ENCODE measurements at regions not wholly inside any gene's neighbourhood (a gene's known extent, or its start where the extent isn't known, plus 50 kb on each side); places are given as distances from the start of the nearest gene placed in this dataset.

DNA sequence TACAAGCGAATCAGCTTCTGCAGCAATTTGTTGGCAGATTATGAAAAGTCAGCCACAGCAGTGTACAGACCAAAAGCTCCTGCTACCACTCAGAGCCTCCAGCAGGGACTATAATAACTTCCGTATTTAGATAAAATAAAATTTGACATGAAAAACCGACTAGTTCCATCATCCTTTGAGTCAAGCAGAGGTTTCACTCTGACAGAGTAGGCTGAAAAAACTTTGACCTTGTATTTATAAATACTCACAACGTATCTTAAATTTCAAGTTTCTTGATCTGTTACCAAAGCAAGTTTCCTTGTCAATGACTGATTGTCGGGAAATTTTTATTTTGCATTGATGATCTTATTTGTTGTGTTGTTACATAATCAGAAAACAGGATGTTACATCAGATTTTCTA, 283.4 kb downstream of the DAD1 start:
- TF ChIP-seq, protein P1, sequence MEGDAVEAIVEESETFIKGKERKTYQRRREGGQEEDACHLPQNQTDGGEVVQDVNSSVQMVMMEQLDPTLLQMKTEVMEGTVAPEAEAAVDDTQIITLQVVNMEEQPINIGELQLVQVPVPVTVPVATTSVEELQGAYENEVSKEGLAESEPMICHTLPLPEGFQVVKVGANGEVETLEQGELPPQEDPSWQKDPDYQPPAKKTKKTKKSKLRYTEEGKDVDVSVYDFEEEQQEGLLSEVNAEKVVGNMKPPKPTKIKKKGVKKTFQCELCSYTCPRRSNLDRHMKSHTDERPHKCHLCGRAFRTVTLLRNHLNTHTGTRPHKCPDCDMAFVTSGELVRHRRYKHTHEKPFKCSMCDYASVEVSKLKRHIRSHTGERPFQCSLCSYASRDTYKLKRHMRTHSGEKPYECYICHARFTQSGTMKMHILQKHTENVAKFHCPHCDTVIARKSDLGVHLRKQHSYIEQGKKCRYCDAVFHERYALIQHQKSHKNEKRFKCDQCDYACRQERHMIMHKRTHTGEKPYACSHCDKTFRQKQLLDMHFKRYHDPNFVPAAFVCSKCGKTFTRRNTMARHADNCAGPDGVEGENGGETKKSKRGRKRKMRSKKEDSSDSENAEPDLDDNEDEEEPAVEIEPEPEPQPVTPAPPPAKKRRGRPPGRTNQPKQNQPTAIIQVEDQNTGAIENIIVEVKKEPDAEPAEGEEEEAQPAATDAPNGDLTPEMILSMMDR (IDR thresholded peaks at IDR 0.05), result no peak
- TF ChIP-seq SIN3A (IDR thresholded peaks at IDR 0.05; ENCODE audit: borderline replicate concordance, insufficient read depth, low read depth, low read length) (no peak), POLR2AphosphoS5 (IDR thresholded peaks at IDR 0.05; ENCODE audit: low read depth, low read length) (no peak), TCF7L2 (IDR thresholded peaks at IDR 0.05; ENCODE audit: low read depth, low read length) (no peak)
- TF ChIP-seq, protein P2, sequence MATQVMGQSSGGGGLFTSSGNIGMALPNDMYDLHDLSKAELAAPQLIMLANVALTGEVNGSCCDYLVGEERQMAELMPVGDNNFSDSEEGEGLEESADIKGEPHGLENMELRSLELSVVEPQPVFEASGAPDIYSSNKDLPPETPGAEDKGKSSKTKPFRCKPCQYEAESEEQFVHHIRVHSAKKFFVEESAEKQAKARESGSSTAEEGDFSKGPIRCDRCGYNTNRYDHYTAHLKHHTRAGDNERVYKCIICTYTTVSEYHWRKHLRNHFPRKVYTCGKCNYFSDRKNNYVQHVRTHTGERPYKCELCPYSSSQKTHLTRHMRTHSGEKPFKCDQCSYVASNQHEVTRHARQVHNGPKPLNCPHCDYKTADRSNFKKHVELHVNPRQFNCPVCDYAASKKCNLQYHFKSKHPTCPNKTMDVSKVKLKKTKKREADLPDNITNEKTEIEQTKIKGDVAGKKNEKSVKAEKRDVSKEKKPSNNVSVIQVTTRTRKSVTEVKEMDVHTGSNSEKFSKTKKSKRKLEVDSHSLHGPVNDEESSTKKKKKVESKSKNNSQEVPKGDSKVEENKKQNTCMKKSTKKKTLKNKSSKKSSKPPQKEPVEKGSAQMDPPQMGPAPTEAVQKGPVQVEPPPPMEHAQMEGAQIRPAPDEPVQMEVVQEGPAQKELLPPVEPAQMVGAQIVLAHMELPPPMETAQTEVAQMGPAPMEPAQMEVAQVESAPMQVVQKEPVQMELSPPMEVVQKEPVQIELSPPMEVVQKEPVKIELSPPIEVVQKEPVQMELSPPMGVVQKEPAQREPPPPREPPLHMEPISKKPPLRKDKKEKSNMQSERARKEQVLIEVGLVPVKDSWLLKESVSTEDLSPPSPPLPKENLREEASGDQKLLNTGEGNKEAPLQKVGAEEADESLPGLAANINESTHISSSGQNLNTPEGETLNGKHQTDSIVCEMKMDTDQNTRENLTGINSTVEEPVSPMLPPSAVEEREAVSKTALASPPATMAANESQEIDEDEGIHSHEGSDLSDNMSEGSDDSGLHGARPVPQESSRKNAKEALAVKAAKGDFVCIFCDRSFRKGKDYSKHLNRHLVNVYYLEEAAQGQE (IDR thresholded peaks at IDR 0.05; ENCODE audit: insufficient read depth in 1 of 2, low read depth in 2 of 2, low read length in 1 of 2), result no peak
